Stimulated activated CD8-positive, alpha-beta memory T cell treated with anti-CD3 and anti-CD28 coated beads, Interleukin-4, amount 100 ng/mL, for 48 hours (primary cell): ENCODE measurements at regions not wholly inside any gene's neighbourhood (a gene's known extent, or its start where the extent isn't known, plus 50 kb on each side); places are given as distances from the start of the nearest gene placed in this dataset.
"Not testable (repeated sequence)": the region's sequence is repeated elsewhere in the genome, so short reads cannot be mapped to it uniquely, and the experiment has no call there.

Experiments
- DNase-seq: peaks from one replicate; pipeline ENCODE4 v3.0.0-alpha.2; 2020

GRCh38 chr1:149279015-149279414 is 175.7 kb upstream of the NBPF9 start:
- DNase-seq, result not testable (repeated sequence)

- not testable (repeated sequence) for DNase-seq
Observed at GRCh38 chr1:149279512-149279911, 176.2 kb upstream of the NBPF9 start.

- DNase-seq, result not testable (repeated sequence)
Observed at GRCh38 chr1:149284773-149285172, 181.4 kb upstream of the NBPF9 start.

- not testable (repeated sequence) for DNase-seq
Observed at GRCh38 chr1:149285205-149285604, 181.9 kb upstream of the NBPF9 start.

GRCh38 chr1:149285638-149286037 is 182.3 kb upstream of the NBPF9 start:
- DNase-seq, result peak; percentile 58

GRCh38 chr1:149288580-149288979 is 185.2 kb upstream of the NBPF9 start:
- DNase-seq, result not testable (repeated sequence)

GRCh38 chr1:149300478-149301218 is 174.2 kb upstream of the NBPF19 start:
- not testable (repeated sequence) for DNase-seq

GRCh38 chr1:149301282-149301681 is 173.6 kb upstream of the NBPF19 start:
- DNase-seq, result not testable (repeated sequence)

GRCh38 chr1:149304796-149305195 is 170.0 kb upstream of the NBPF19 start:
- DNase-seq, result not testable (repeated sequence)

GRCh38 chr1:149307640-149308039 is 167.2 kb upstream of the NBPF19 start:
- not testable (repeated sequence) for DNase-seq

GRCh38 chr1:149314921-149315320 is 159.9 kb upstream of the NBPF19 start:
- DNase-seq, result not testable (repeated sequence)

GRCh38 chr1:149320971-149321731 is 153.7 kb upstream of the NBPF19 start:
- DNase-seq, result not testable (repeated sequence)

- DNase-seq, result not testable (repeated sequence)
Observed at GRCh38 chr1:149321732-149322016, 153.2 kb upstream of the NBPF19 start.

GRCh38 chr1:149330081-149330335 is 144.8 kb upstream of the NBPF19 start:
- not testable (repeated sequence) for DNase-seq

GRCh38 chr1:149336082-149336481 is 138.8 kb upstream of the NBPF19 start:
- not testable (repeated sequence) for DNase-seq

GRCh38 chr1:149338221-149338691 is 136.6 kb upstream of the NBPF19 start:
- not testable (repeated sequence) for DNase-seq

- DNase-seq, result not testable (repeated sequence)
Observed at GRCh38 chr1:149338698-149339097, 136.1 kb upstream of the NBPF19 start.

- DNase-seq, result not testable (repeated sequence)
Observed at GRCh38 chr1:149349448-149349847, 125.4 kb upstream of the NBPF19 start.

- not testable (repeated sequence) for DNase-seq
Observed at GRCh38 chr1:149352205-149352604, 122.6 kb upstream of the NBPF19 start.

GRCh38 chr1:149354579-149354978 is 120.3 kb upstream of the NBPF19 start:
- DNase-seq, result not testable (repeated sequence)

- not testable (repeated sequence) for DNase-seq
Observed at GRCh38 chr1:149355748-149356147, 119.1 kb upstream of the NBPF19 start.

- not testable (repeated sequence) for DNase-seq
Observed at GRCh38 chr1:149356152-149356551, 118.7 kb upstream of the NBPF19 start.

- not testable (repeated sequence) for DNase-seq
Observed at GRCh38 chr1:149360351-149360750, 114.5 kb upstream of the NBPF19 start.

- DNase-seq, result not testable (repeated sequence)
Observed at GRCh38 chr1:149361310-149361709, 113.5 kb upstream of the NBPF19 start.
